SK-N-MC (cell line): ENCODE measurements at regions not wholly inside any gene's neighbourhood (a gene's known extent, or its start where the extent isn't known, plus 50 kb on each side); places are given as distances from the start of the nearest gene placed in this dataset.

Experiments
- EZH2 ChIP-seq: fragments of 200-600 bp; sonication (generic); IDR thresholded peaks from one replicate; pipeline ENCODE4 v1.6.1; 2017; ENCODE audit warnings: antibody characterized with exemption
- POLR2AphosphoS5 ChIP-seq: IDR thresholded peaks from 2 replicates; pipeline ENCODE4 v1.6.1; 2012; ENCODE audit warnings: mild to moderate bottlenecking, low read depth, low read length, borderline replicate concordance

GRCh38 chr15:61509327-61509840 lies 280.3 kb upstream of the RORA start:
- TF ChIP-seq POLR2AphosphoS5 (no peak), EZH2 (no peak)
